ENCODE measurements at regions not wholly inside any gene's neighbourhood (a gene's known extent, or its start where the extent isn't known, plus 50 kb on each side); places are given as distances from the start of the nearest gene placed in this dataset.

- H3K27ac Mint-ChIP-seq = no peak overlapping the region
- ATAC-seq (no peak), DNase-seq (no peak)
- no peak for TF ChIP-seq CTCF (IDR thresholded peaks at IDR 0.05)
- Histone ChIP-seq H3K27me3 (ENCODE audit: control insufficient read depth, insufficient read depth, low read length) (no peaks in the 10 kb centered on the region), H3K4me1 (ENCODE audit: control insufficient read depth, insufficient read depth, low read length) (no peaks in the 10 kb centered on the region), H3K27ac (ENCODE audit: low read length) (no peak overlapping the region), H3K4me3 (ENCODE audit: low read length) (no peak overlapping the region), H3K9me3 (ENCODE audit: control insufficient read depth, insufficient read depth, low read length) (no peaks in the 10 kb centered on the region), H3K36me3 (ENCODE audit: control insufficient read depth, insufficient read depth, low read length) (no peaks in the 10 kb centered on the region)
- 96% methylated on average over 8 of the region's 9 CpGs for WGBS (ENCODE audit: insufficient coverage)
- H3K36me3 Mint-ChIP-seq = no peaks in the 10 kb centered on the region
- intact Hi-C loops (cut with micrococcal nuclease) = no loop called here
- peaks cover 2 to 12% of the 10 kb centered on the region in 2 donors for H3K27me3 Mint-ChIP-seq (ENCODE audit: low read depth in 2 of 2)
- no peaks in the 10 kb centered on the region for H3K4me1 Mint-ChIP-seq
- H3K9me3 Mint-ChIP-seq = no peaks in the 10 kb centered on the region
- no peak overlapping the region for H3K4me3 Mint-ChIP-seq
Observed at GRCh38 chr6:170040115-170040500, 250.8 kb downstream of the DLL1 start.

GRCh38 chr6:170039156-170040114 is 251.4 kb downstream of the DLL1 start:
- no peak for TF ChIP-seq CTCF (IDR thresholded peaks at IDR 0.05)
- ATAC-seq = no peak
- intact Hi-C loops (cut with micrococcal nuclease) = no loop called here
- Histone ChIP-seq H3K27ac (ENCODE audit: low read length) (no peak overlapping the region), H3K4me3 (ENCODE audit: low read length) (no peak overlapping the region), H3K4me1 (ENCODE audit: control insufficient read depth, insufficient read depth, low read length) (no peaks in the 10 kb centered on the region), H3K36me3 (ENCODE audit: control insufficient read depth, insufficient read depth, low read length) (no peaks in the 10 kb centered on the region), H3K9me3 (ENCODE audit: control insufficient read depth, insufficient read depth, low read length) (no peaks in the 10 kb centered on the region), H3K27me3 (ENCODE audit: control insufficient read depth, insufficient read depth, low read length) (no peaks in the 10 kb centered on the region)
- Mint-ChIP-seq H3K4me1 (no peaks in the 10 kb centered on the region), H3K27ac (no peak overlapping the region), H3K9me3 (no peaks in the 10 kb centered on the region), H3K36me3 (no peaks in the 10 kb centered on the region), H3K4me3 (no peak overlapping the region), H3K27me3 (ENCODE audit: low read depth in 2 of 2) (peaks cover 0 to 9% of the 10 kb centered on the region in 2 donors)
- no peak for DNase-seq
- 80% methylated on average over 26 of the region's 28 CpGs for WGBS (ENCODE audit: insufficient coverage)

- Histone ChIP-seq H3K27ac (ENCODE audit: low read length) (no peak overlapping the region), H3K9me3 (ENCODE audit: control insufficient read depth, insufficient read depth, low read length) (peaks cover 2% of the 10 kb centered on the region), H3K36me3 (ENCODE audit: control insufficient read depth, insufficient read depth, low read length) (no peaks in the 10 kb centered on the region), H3K4me1 (ENCODE audit: control insufficient read depth, insufficient read depth, low read length) (no peaks in the 10 kb centered on the region), H3K27me3 (ENCODE audit: control insufficient read depth, insufficient read depth, low read length) (no peaks in the 10 kb centered on the region), H3K4me3 (ENCODE audit: low read length) (no peak overlapping the region)
- Mint-ChIP-seq H3K9me3 (no peaks in the 10 kb centered on the region), H3K27ac (no peak overlapping the region), H3K4me3 (no peak overlapping the region), H3K4me1 (peaks cover 0 to 5% of the 10 kb centered on the region in 2 donors), H3K36me3 (no peaks in the 10 kb centered on the region), H3K27me3 (ENCODE audit: low read depth in 2 of 2) (peaks cover 0 to 8% of the 10 kb centered on the region in 2 donors)
- intact Hi-C loops (cut with micrococcal nuclease) = no loop called here
- 66% methylated on average over 9 of the region's 9 CpGs for WGBS (ENCODE audit: insufficient coverage)
- DNase-seq = no peak
- no peak for TF ChIP-seq CTCF (IDR thresholded peaks at IDR 0.05)
- no peak for ATAC-seq
Observed at GRCh38 chr6:170038708-170039107, 252.2 kb downstream of the DLL1 start.

Data from natural killer cell (primary cell).